Lower leg skin (tissue), 4 donors: ENCODE measurements at regions not wholly inside any gene's neighbourhood (a gene's known extent, or its start where the extent isn't known, plus 50 kb on each side); places are given as distances from the start of the nearest gene placed in this dataset.

Experiments
- DNase-seq, 2 donors: peaks; one replicate each; pipeline ENCODE4 v3.0.0-alpha.2; 2019; ENCODE audit warnings: low spot score in 2 of 2
- H3K4me3 ChIP-seq: fragments of 200-600 bp; sonication (generic); 2 replicates; pipeline ENCODE4 v1.5.1; 2017; ENCODE audit warnings: mild to moderate bottlenecking, low read depth; ENCODE audit not compliant: poor library complexity, severe bottlenecking
- CTCF ChIP-seq, 3 donors: fragments of 450-650 bp; IDR thresholded peaks; one replicate each; pipeline ENCODE4 v1.5.1; 2016; ENCODE audit warnings: antibody characterized with exemption in 3 of 3, mild to moderate bottlenecking in 3 of 3, moderate library complexity in 2 of 3
- POLR2A ChIP-seq, 2 donors: fragments of 450-650 bp; IDR thresholded peaks; one replicate each; pipeline ENCODE4 v1.6.1; 2016 to 2017; ENCODE audit warnings: antibody characterized with exemption in 2 of 2, mild to moderate bottlenecking in 1 of 2, moderate library complexity in 1 of 2
- WGBS, 2 donors: methylation state at CpG; one replicate each; pipeline ENCODE4 v1.1.5; 2018; 5-methylcytosine and 5-hydroxymethylcytosine counted together
- intact Hi-C: fragments of 100-400 bp; cut with DNase I; formaldehyde crosslinking; loops from one replicate; pipeline ENCODE4 v1.15.0; 2023; ENCODE audit warnings: low total_unique reads

- 81 to 93% methylated on average over 6 to 7 of the region's 7 CpGs for WGBS, 2 donors
- DNase-seq = peak in 1 of 2 donors; percentile 34
- TF ChIP-seq POLR2A (IDR thresholded peaks at IDR 0.05) = no peak
- intact Hi-C loops = no loop called here
- no peak overlapping the region for H3K4me3 ChIP-seq
Measured at GRCh38 chr15:100781961-100782530, 97.6 kb upstream of the ALDH1A3 start.

- 93 to 94% methylated on average over 7 of the region's 7 CpGs for WGBS, 2 donors
- DNase-seq = peak in 1 of 2 donors; percentile 57
- TF ChIP-seq POLR2A (IDR thresholded peaks at IDR 0.05) = no peak
- TF ChIP-seq CTCF (IDR thresholded peaks at IDR 0.05) = no peak
- no peak overlapping the region for H3K4me3 ChIP-seq
- intact Hi-C loops = no loop called here
Measured at GRCh38 chr15:100783291-100783690, 96.3 kb upstream of the ALDH1A3 start.

GRCh38 chr15:100783760-100784492 is 95.7 kb upstream of the ALDH1A3 start:
- TF ChIP-seq POLR2A (IDR thresholded peaks at IDR 0.05) (no peak), CTCF (IDR thresholded peaks at IDR 0.05) (no peak)
- 81 to 88% methylated on average over 17 of the region's 17 CpGs for WGBS, 2 donors
- peak in 1 of 2 donors; percentile 78 for DNase-seq
- intact Hi-C loops = no loop called here
- no peak overlapping the region for H3K4me3 ChIP-seq

GRCh38 chr15:100784493-100785180 is 95.0 kb upstream of the ALDH1A3 start:
- DNase-seq = peak in 1 of 2 donors; percentile 54
- intact Hi-C loops = no loop called here
- TF ChIP-seq POLR2A (IDR thresholded peaks at IDR 0.05) (no peak), CTCF (IDR thresholded peaks at IDR 0.05) (no peak)
- 86 to 91% methylated on average over 10 of the region's 10 CpGs for WGBS, 2 donors
- no peak overlapping the region for H3K4me3 ChIP-seq

GRCh38 chr15:100785181-100786138 is 94.2 kb upstream of the ALDH1A3 start:
- WGBS, 2 donors = 86 to 90% methylated on average over 10 of the region's 10 CpGs
- TF ChIP-seq POLR2A (IDR thresholded peaks at IDR 0.05) = no peak
- TF ChIP-seq CTCF (IDR thresholded peaks at IDR 0.05) = no peak
- DNase-seq = peak in 1 of 2 donors; percentile 71
- intact Hi-C loops = no loop called here
- H3K4me3 ChIP-seq = no peak overlapping the region
